ENCODE measurements at regions not wholly inside any gene's neighbourhood (a gene's known extent, or its start where the extent isn't known, plus 50 kb on each side); places are given as distances from the start of the nearest gene placed in this dataset.

GRCh38 chr4:156659983-156660382 lies 311.6 kb downstream of the PDGFC start:
- no peak overlapping the region for H3K4me3 ChIP-seq (replicated peaks; ENCODE audit: low read depth, low read length)
- DNase-seq (ENCODE audit: low read depth): no peak
- TF ChIP-seq CTCF (IDR thresholded peaks at IDR 0.05; ENCODE audit: low read length, missing control alignments): no peak

GRCh38 chr4:156659570-156659969 lies 312.0 kb downstream of the PDGFC start:
- H3K4me3 ChIP-seq (replicated peaks; ENCODE audit: low read depth, low read length): no peak overlapping the region
- TF ChIP-seq CTCF (IDR thresholded peaks at IDR 0.05; ENCODE audit: low read length, missing control alignments): no peak
- DNase-seq (ENCODE audit: low read depth): no peak

- no peak for TF ChIP-seq CTCF (IDR thresholded peaks at IDR 0.05; ENCODE audit: low read length, missing control alignments)
- no peak overlapping the region for H3K4me3 ChIP-seq (replicated peaks; ENCODE audit: low read depth, low read length)
- DNase-seq (ENCODE audit: low read depth): no peak
Measured at GRCh38 chr4:156656896-156657295, 314.7 kb downstream of the PDGFC start.

GRCh38 chr4:156654410-156654809 lies 317.2 kb downstream of the PDGFC start:
- TF ChIP-seq CTCF (IDR thresholded peaks at IDR 0.05; ENCODE audit: low read length, missing control alignments): no peak
- no peak for DNase-seq (ENCODE audit: low read depth)
- H3K4me3 ChIP-seq (replicated peaks; ENCODE audit: low read depth, low read length): no peak overlapping the region

- no peak for DNase-seq (ENCODE audit: low read depth)
- no peak overlapping the region for H3K4me3 ChIP-seq (replicated peaks; ENCODE audit: low read depth, low read length)
- TF ChIP-seq CTCF (IDR thresholded peaks at IDR 0.05; ENCODE audit: low read length, missing control alignments): no peak
Measured at GRCh38 chr4:156643826-156644225, 327.8 kb downstream of the PDGFC start.

- DNase-seq (ENCODE audit: low read depth): no peak
- H3K4me3 ChIP-seq (replicated peaks; ENCODE audit: low read depth, low read length): no peak overlapping the region
- no peak for TF ChIP-seq CTCF (IDR thresholded peaks at IDR 0.05; ENCODE audit: low read length, missing control alignments)
Measured at GRCh38 chr4:156642161-156642560, 329.4 kb downstream of the PDGFC start.

GRCh38 chr4:156638925-156639605 lies 332.5 kb downstream of the PDGFC start:
- no peak overlapping the region for H3K4me3 ChIP-seq (replicated peaks; ENCODE audit: low read depth, low read length)
- peak; percentile 77 for DNase-seq (ENCODE audit: low read depth)
- TF ChIP-seq CTCF (IDR thresholded peaks at IDR 0.05; ENCODE audit: low read length, missing control alignments): no peak

Data from fibroblast of pulmonary artery (primary cell).